AG10803 (cell line): ENCODE measurements at regions not wholly inside any gene's neighbourhood (a gene's known extent, or its start where the extent isn't known, plus 50 kb on each side); places are given as distances from the start of the nearest gene placed in this dataset.

Source experiments
- DNase-seq: peaks from one replicate; pipeline ENCODE4 v3.0.0; 2010; ENCODE audit warnings: low read depth
- H3K4me3 ChIP-seq: 2 replicates; pipeline ENCODE4 v1.5.1; 2011; ENCODE audit warnings: mild to moderate bottlenecking, low read length, control low read depth
- CTCF ChIP-seq: conservative IDR thresholded peaks from 2 replicates; pipeline ENCODE4 v1.5.1; 2011; ENCODE audit warnings: mild to moderate bottlenecking, low read length, control low read depth, inconsistent platforms

- no peak for DNase-seq
- TF ChIP-seq CTCF, result no peak
- H3K4me3 ChIP-seq, result no peak overlapping the region
These were observed 191.6 kb upstream of the CADM1 start for GRCh38 chr11:115695677-115696364.

- no peak for TF ChIP-seq CTCF
- no peak overlapping the region for H3K4me3 ChIP-seq
- no peak for DNase-seq
These were observed 188.8 kb upstream of the CADM1 start for GRCh38 chr11:115693002-115693401.

- no peak for TF ChIP-seq CTCF
- H3K4me3 ChIP-seq, result no peak overlapping the region
- no peak for DNase-seq
These were observed 186.8 kb upstream of the CADM1 start for GRCh38 chr11:115691030-115691429.

- no peak overlapping the region for H3K4me3 ChIP-seq
- no peak for TF ChIP-seq CTCF
- DNase-seq, result no peak
These were observed 183.7 kb upstream of the CADM1 start for GRCh38 chr11:115687934-115688333.

- H3K4me3 ChIP-seq, result no peak overlapping the region
- no peak for TF ChIP-seq CTCF
- no peak for DNase-seq
These were observed 180.5 kb upstream of the CADM1 start for GRCh38 chr11:115684699-115685098.

- no peak for DNase-seq
- no peak overlapping the region for H3K4me3 ChIP-seq
- no peak for TF ChIP-seq CTCF
These were observed 179.9 kb upstream of the CADM1 start for GRCh38 chr11:115684135-115684534.

- DNase-seq, result no peak
- H3K4me3 ChIP-seq, result no peak overlapping the region
- no peak for TF ChIP-seq CTCF
These were observed 178.7 kb upstream of the CADM1 start for GRCh38 chr11:115682888-115683287.
